BLaER1 treated with 17β-estradiol and CSF1 and Interleukin-3, amounts not matched to agents 10 nM and 100 nM (cell line): ENCODE measurements at regions not wholly inside any gene's neighbourhood (a gene's known extent, or its start where the extent isn't known, plus 50 kb on each side); places are given as distances from the start of the nearest gene placed in this dataset.

Experiments
- H3K27ac ChIP-seq, 11 experiments: shearing (Covaris generic); formaldehyde crosslinking; 2 replicates each; pipeline ENCODE4 v1.8.1; 2022
- H3K27me3 ChIP-seq, 11 experiments: shearing (Covaris generic); formaldehyde crosslinking; 2 replicates each; pipeline ENCODE4 v1.8.1; 2022
- H3K36me3 ChIP-seq, 11 experiments: shearing (Covaris generic); formaldehyde crosslinking; 2 replicates each; pipeline ENCODE4 v1.8.1; 2022
- H3K4me1 ChIP-seq, 10 experiments: shearing (Covaris generic); formaldehyde crosslinking; 2 replicates each; pipeline ENCODE4 v1.8.1; 2022
- H3K4me2 ChIP-seq, 11 experiments: shearing (Covaris generic); formaldehyde crosslinking; 2 replicates each; pipeline ENCODE4 v1.8.1; 2022
- H3K4me3 ChIP-seq, 10 experiments: shearing (Covaris generic); formaldehyde crosslinking; 2 replicates each; pipeline ENCODE4 v1.8.1; 2022
- H3K9ac ChIP-seq, 11 experiments: shearing (Covaris generic); formaldehyde crosslinking; 2 replicates each; pipeline ENCODE4 v1.8.1; 2022
- H3K9me3 ChIP-seq, 11 experiments: shearing (Covaris generic); formaldehyde crosslinking; replicated peaks in 1 of 11; 2 replicates each; pipeline ENCODE4 v1.8.1; 2022
- H4K20me1 ChIP-seq, 11 experiments: shearing (Covaris generic); formaldehyde crosslinking; 2 replicates each; pipeline ENCODE4 v1.8.1; 2022
- Cebpa-rat ChIP-seq, 11 experiments: shearing (Covaris generic); IDR thresholded peaks; 2 replicates each; pipeline ENCODE4 v1.8.1; 2022

DNA sequence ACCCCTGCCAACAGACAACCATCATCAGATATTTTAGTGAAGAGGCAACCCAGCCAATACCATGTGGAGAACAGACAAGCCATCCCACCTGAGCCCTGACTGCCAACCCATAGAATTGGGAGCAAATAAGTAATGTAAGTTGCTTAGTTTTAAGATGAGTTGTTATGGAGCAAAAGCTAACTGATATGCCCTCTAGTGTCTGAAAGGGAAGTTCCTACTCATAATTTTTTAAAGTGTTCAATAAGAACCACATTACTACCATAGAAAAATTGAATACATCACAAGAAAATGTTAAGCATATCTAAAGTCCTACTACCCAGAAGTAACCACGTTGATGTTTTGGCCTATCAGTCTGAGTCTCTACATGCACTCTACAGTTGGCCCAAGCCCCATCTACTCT lies 50.8 kb upstream of the SLC36A4 start:
- H3K36me3 ChIP-seq = no peaks in the 10 kb centered on the region
- H3K4me2 ChIP-seq = no peak overlapping the region
- no peak overlapping the region for H3K9ac ChIP-seq
- no peaks in the 10 kb centered on the region; a peak in 1 of 22 replicates for H3K9me3 ChIP-seq
- no peak overlapping the region for H3K27ac ChIP-seq
- H3K4me1 ChIP-seq = peaks cover 0 to 8% (median 0%) of the 10 kb centered on the region in 10 experiments; a peak in 1 of 20 replicates
- H3K27me3 ChIP-seq = no peaks in the 10 kb centered on the region
- no peak overlapping the region for H3K4me3 ChIP-seq
- no peaks in the 10 kb centered on the region for H4K20me1 ChIP-seq
- no peak for TF ChIP-seq Cebpa-rat (IDR thresholded peaks at IDR 0.05)

DNA sequence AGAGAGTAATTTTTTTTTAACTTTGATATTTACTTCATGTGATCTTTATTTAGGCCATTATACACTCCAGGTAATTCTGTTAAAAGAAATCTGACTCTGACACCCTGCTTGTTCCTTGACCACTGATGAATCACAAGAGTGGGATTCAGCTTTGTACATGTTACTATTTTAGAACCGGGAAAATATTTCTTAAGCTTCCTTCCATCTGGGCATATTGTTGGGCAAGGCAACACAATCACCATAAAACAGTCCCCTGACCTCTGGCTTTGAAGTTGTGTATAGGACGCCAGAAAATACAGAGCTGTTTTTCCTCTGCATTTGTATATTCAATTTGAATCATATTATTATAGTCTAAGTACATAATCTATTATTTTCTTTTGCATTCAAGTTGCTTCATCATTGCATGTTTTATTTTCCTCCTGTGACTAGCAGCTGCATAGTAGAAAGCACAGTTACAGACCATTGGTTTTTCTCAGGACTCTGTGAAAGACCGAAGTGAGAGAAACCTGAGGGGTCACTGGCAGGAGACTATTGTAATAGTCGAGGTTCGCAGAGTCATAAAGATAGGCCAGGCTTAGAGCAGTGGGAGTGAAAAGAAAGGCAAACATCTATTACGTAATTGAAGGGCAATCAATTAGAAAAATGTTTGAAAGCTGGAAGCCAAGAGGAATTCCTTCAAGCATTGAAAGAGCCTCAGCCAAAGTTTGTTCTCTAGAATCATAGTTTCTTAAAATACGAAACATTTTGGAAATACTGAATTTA lies 51.8 kb upstream of the SLC36A4 start:
- H3K9ac ChIP-seq = no peak overlapping the region
- no peaks in the 10 kb centered on the region for H3K27me3 ChIP-seq
- H3K9me3 ChIP-seq = no peaks in the 10 kb centered on the region; a peak in 1 of 22 replicates
- H3K4me2 ChIP-seq = no peak overlapping the region
- no peaks in the 10 kb centered on the region for H3K36me3 ChIP-seq
- no peak overlapping the region for H3K4me3 ChIP-seq
- H4K20me1 ChIP-seq = no peaks in the 10 kb centered on the region
- H3K27ac ChIP-seq = no peak overlapping the region
- TF ChIP-seq Cebpa-rat (IDR thresholded peaks at IDR 0.05) = no peak
- H3K4me1 ChIP-seq = peaks cover 0 to 8% (median 0%) of the 10 kb centered on the region in 10 experiments; a peak in 1 of 20 replicates

DNA sequence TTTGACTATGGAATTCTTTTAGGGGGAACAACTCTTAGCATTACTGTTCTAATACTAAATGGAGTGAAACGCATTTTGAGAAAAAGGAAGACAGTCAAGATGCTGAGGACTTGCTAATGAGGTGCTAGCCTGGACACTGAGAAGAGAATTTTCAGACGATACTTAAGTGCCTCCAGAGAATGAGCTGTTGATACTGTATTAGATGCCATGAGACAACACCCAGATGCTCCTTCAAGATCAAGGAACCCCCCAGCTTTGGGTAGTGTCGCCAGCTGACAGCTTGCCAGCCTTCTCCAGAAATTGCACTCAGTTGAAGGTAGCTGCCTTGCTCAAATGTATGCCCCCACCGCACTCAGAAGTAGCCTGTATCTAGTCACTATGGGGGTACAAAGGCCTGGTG lies 52.5 kb upstream of the SLC36A4 start:
- H3K27me3 ChIP-seq = no peaks in the 10 kb centered on the region
- H3K4me2 ChIP-seq = no peak overlapping the region
- H3K27ac ChIP-seq = no peak overlapping the region
- TF ChIP-seq Cebpa-rat (IDR thresholded peaks at IDR 0.05) = no peak
- no peaks in the 10 kb centered on the region for H4K20me1 ChIP-seq
- H3K4me3 ChIP-seq = no peak overlapping the region
- no peaks in the 10 kb centered on the region; a peak in 1 of 22 replicates for H3K9me3 ChIP-seq
- peaks cover 0 to 8% (median 0%) of the 10 kb centered on the region in 10 experiments; a peak in 1 of 20 replicates for H3K4me1 ChIP-seq
- H3K9ac ChIP-seq = no peak overlapping the region
- no peaks in the 10 kb centered on the region for H3K36me3 ChIP-seq

DNA sequence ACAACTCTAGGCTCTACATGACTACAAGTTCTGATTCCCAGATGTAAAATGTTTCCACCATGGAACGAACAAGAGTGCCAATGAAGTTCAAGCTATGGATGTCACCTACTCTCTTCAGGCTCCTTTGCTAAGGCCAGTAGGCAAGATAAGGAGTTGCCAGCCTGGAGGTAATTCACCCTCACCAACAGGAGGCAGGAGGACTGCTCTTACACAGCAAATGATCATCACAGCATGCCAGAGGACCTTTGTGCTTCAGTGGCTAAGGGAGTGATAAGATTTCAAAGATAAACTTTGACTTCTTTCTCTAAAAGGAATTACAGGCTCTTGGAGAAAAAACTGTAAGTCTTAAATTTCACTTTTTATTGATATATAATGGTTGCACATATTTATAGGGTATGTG lies 54.1 kb upstream of the SLC36A4 start:
- TF ChIP-seq Cebpa-rat (IDR thresholded peaks at IDR 0.05) = no peak
- H3K36me3 ChIP-seq = no peaks in the 10 kb centered on the region
- no peak overlapping the region for H3K4me3 ChIP-seq
- H3K4me2 ChIP-seq = no peak overlapping the region
- no peaks in the 10 kb centered on the region for H4K20me1 ChIP-seq
- no peaks in the 10 kb centered on the region for H3K9me3 ChIP-seq
- H3K27ac ChIP-seq = no peak overlapping the region
- H3K27me3 ChIP-seq = no peaks in the 10 kb centered on the region
- H3K9ac ChIP-seq = no peak overlapping the region
- peaks cover 0 to 8% (median 0%) of the 10 kb centered on the region in 10 experiments; a peak in 1 of 20 replicates for H3K4me1 ChIP-seq

DNA sequence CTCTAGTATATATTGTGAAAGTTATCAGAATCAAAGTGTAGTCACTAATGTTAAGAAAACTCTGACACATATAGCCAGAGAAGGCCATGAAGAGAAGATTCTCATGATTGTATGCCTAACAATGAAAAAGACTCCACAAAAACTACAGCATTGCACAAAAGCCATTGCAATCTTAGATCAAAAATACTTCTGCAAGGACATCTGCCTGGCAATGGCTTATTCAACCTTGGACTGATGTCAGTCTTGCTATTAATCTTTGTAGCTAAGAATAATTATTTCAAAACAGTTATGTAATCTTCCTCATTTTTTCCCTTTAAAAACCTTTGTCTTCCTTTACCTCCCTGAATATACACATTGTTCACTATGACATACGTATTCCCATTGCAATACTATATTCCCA lies 55.3 kb upstream of the SLC36A4 start:
- no peaks in the 10 kb centered on the region for H3K36me3 ChIP-seq
- H3K9ac ChIP-seq = no peak overlapping the region
- no peak overlapping the region for H3K4me2 ChIP-seq
- no peak for TF ChIP-seq Cebpa-rat (IDR thresholded peaks at IDR 0.05)
- no peak overlapping the region for H3K27ac ChIP-seq
- no peaks in the 10 kb centered on the region for H4K20me1 ChIP-seq
- no peaks in the 10 kb centered on the region for H3K27me3 ChIP-seq
- peaks cover 0 to 8% (median 0%) of the 10 kb centered on the region in 10 experiments; a peak in 1 of 20 replicates for H3K4me1 ChIP-seq
- no peak overlapping the region for H3K4me3 ChIP-seq
- H3K9me3 ChIP-seq = no peaks in the 10 kb centered on the region

DNA sequence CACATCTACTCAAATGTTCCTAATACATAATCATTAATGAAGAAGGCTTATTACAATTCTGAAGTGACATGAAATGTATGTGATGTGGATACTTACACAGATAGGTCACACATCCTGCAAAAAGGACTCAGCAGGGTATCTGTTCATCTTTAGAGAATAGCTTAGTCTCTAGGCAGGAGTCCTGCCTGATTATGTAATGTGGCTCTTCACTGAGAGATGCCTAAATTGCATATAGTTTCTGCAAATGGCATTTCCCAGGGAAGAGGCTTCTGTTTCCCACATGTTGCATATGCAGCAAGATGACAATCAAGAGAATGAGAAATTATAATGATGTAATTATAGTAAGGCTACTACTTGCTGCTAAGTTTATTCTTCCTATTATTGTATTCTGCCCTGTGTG lies 58.8 kb upstream of the SLC36A4 start:
- H3K9me3 ChIP-seq = peaks cover 16 to 22% (median 19%) of the 10 kb centered on the region in 11 experiments
- no peak overlapping the region for H3K4me3 ChIP-seq
- no peaks in the 10 kb centered on the region for H3K36me3 ChIP-seq
- H3K27ac ChIP-seq = no peak overlapping the region
- no peak overlapping the region for H3K9ac ChIP-seq
- TF ChIP-seq Cebpa-rat (IDR thresholded peaks at IDR 0.05) = no peak
- no peaks in the 10 kb centered on the region for H3K27me3 ChIP-seq
- no peak overlapping the region for H3K4me2 ChIP-seq
- no peaks in the 10 kb centered on the region for H3K4me1 ChIP-seq
- H4K20me1 ChIP-seq = no peaks in the 10 kb centered on the region

DNA sequence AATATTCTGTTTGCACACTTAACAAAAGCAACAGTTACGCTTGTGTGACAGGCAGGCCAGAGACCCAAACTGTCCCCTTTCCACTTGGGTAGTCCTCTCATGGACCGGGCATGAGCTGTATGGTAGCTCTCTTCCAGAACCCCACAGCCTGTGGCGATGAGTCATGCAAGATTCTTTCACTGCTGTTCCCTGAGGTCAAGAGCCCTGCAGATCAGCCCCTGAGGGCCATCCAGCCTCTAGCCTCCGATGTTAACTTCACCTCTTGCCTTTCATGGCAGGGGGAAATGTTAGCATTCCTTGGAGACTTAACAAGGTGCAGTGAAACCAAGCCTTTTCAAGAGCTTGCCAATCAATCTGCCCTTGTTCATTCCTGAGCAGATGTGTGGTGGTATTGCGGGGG lies 63.2 kb upstream of the DEUP1 start:
- H3K9me3 ChIP-seq = peaks cover 0 to 20% (median 7%) of the 10 kb centered on the region in 11 experiments; a peak in 12 of 22 replicates

DNA sequence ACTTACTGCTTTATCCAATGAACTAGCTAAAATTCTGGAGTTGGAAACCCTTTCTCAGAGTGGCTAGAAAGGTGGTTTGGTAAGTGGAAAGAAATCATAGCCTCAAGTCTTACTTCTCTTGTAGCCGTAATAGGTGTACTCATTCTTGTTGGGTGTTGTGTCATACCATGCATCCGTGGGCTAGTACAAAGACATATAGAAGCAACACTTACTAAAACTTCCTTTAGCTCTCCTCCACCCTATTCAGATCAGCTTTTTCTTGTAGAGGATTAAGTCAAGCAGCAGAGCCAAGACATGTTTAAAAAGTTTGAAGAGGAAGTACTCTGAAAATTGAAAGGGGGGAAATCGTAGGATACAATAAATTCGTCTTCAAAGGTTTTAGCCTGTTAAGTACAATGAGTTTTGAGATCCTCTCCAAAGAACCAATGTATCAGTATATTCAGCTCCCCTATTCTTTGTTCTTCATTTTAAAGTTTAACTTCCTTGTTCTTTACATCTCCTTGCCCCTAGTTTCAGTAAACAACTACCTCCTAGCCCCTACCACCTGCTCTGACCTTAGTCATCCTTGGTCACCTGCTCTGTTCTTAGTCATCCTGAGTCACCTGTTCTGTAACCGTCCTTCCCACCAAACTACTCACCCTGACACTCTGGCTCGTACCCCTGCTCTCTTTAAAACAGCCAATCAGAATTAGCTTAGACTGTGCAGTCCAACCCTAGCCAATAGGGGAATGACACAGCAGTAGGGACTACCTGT lies 62.1 kb upstream of the DEUP1 start:
- Histone ChIP-seq H3K4me1 (no peaks in the 10 kb centered on the region), H3K4me2 (no peak overlapping the region), H4K20me1 (no peaks in the 10 kb centered on the region), H3K9ac (no peak overlapping the region), H3K9me3 (peaks cover 0 to 20% (median 7%) of the 10 kb centered on the region in 11 experiments; a peak in 12 of 22 replicates), H3K4me3 (no peak overlapping the region), H3K36me3 (no peaks in the 10 kb centered on the region), H3K27ac (no peak overlapping the region), H3K27me3 (no peaks in the 10 kb centered on the region)
- no peak for TF ChIP-seq Cebpa-rat (IDR thresholded peaks at IDR 0.05)

More for the DNA sequence above, 63.2 kb upstream of the DEUP1 start:
- Histone ChIP-seq H3K9ac (no peak overlapping the region), H3K4me2 (no peak overlapping the region), H3K27me3 (no peaks in the 10 kb centered on the region), H3K4me1 (no peaks in the 10 kb centered on the region), H3K4me3 (no peak overlapping the region), H3K36me3 (no peaks in the 10 kb centered on the region), H4K20me1 (no peaks in the 10 kb centered on the region), H3K27ac (no peak overlapping the region)
- no peak for TF ChIP-seq Cebpa-rat (IDR thresholded peaks at IDR 0.05)

DNA sequence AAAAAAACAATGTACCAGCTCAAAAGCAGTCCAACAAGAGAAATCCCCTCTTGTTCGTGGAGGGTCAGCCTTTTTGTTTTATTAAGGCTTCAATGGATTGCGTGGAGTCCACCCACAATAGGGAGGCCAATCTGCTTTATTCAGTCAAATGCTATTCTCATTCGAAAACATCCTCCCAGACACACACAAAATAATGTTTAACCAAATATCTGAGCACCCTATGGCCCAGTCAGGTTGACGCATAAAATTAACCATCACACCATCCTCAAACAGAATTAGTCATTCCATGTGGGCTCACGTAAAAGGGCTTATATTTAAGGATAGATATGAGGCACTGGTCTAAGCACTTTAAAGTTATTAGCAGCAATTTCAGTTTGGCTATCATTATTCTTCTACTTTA lies 58.9 kb upstream of the DEUP1 start:
- H3K4me3 ChIP-seq = no peak overlapping the region
- no peaks in the 10 kb centered on the region for H4K20me1 ChIP-seq
- no peak overlapping the region for H3K9ac ChIP-seq
- TF ChIP-seq Cebpa-rat (IDR thresholded peaks at IDR 0.05) = no peak
- no peak overlapping the region for H3K27ac ChIP-seq
- no peaks in the 10 kb centered on the region for H3K36me3 ChIP-seq
- H3K27me3 ChIP-seq = no peaks in the 10 kb centered on the region
- H3K4me2 ChIP-seq = no peak overlapping the region
- no peaks in the 10 kb centered on the region for H3K4me1 ChIP-seq
- H3K9me3 ChIP-seq = peaks cover 0 to 20% (median 7%) of the 10 kb centered on the region in 11 experiments; a peak in 12 of 22 replicates
